Endothelial cell of umbilical vein (primary cell): ENCODE measurements at regions not wholly inside any gene's neighbourhood (a gene's known extent, or its start where the extent isn't known, plus 50 kb on each side); places are given as distances from the start of the nearest gene placed in this dataset.

Experiments used
- BruUV-seq: library from RNA; stranded (reverse); fragments of 400-500 nt; replicated peaks from 2 replicates; lab custom pipeline; 2021; lab: Mats Ljungman, UMichigan
- CTCF ChIA-PET: fragments of 300-600, 350-600 bp; sonication (Branson Sonifier 250); formaldehyde crosslinking; loops from one replicate; lab custom pipeline; 2021; ENCODE audit warnings: antibody characterized with exemption, inconsistent platforms; lab: Charles Lee
- POLR2A ChIA-PET: fragments of 300-600, 350-600 bp; sonication (Branson Sonifier 250); formaldehyde crosslinking; loops from one replicate; lab custom pipeline; 2021; ENCODE audit warnings: antibody characterized with exemption, inconsistent platforms; lab: Charles Lee
- DNase-seq: peaks from one replicate; pipeline ENCODE4 v3.0.0-alpha.2; 2011; ENCODE audit warnings: low read depth, low spot score
- FAIRE-seq: peaks from 2 replicates; lab custom pipeline; 2011; peaks lifted over from hg19 to GRCh38; lab: Jason Lieb, UNC
- H2AFZ ChIP-seq: 2 replicates; pipeline ENCODE4 v1.6.0; 2012; ENCODE audit warnings: low read depth, low read length, control low read depth, inconsistent platforms
- H3K27ac ChIP-seq: 2 replicates; pipeline ENCODE4 v1.5.1; 2011; ENCODE audit warnings: low read depth, mild to moderate bottlenecking, control low read depth, low read length, moderate library complexity; ENCODE audit not compliant: insufficient read depth
- H3K27me3 ChIP-seq, 2 experiments: 2 replicates each; pipeline versions ENCODE4 v1.6.0 to v1.6.1; 2011; ENCODE audit warnings: low read length in 2 of 2, mixed read lengths in 1 of 2; ENCODE audit not compliant: control insufficient read depth in 2 of 2, insufficient read depth in 2 of 2
- H3K36me3 ChIP-seq, 2 experiments: 2 replicates in 1 of 2; 3 replicates in 1 of 2; pipeline ENCODE4 v1.5.1; 2011; ENCODE audit warnings: low read length in 2 of 2, mild to moderate bottlenecking in 1 of 2, moderate library complexity in 1 of 2; ENCODE audit not compliant: control insufficient read depth in 2 of 2, insufficient read depth in 2 of 2; ENCODE audit errors: extremely low read depth in 1 of 2
- H3K4me1 ChIP-seq: 3 replicates; pipeline ENCODE4 v1.5.1; 2011; ENCODE audit warnings: mild to moderate bottlenecking, low read length; ENCODE audit not compliant: control insufficient read depth, insufficient read depth; ENCODE audit errors: extremely low read depth
- H3K4me2 ChIP-seq: 2 replicates; pipeline ENCODE4 v1.6.1; 2011; ENCODE audit warnings: low read length, control low read depth, mixed read lengths; ENCODE audit not compliant: insufficient read depth
- H3K4me3 ChIP-seq, 3 experiments: fragments of 200-600 bp in 1 of 3; sonication (generic), shearing (Covaris generic) in 1 of 3; replicated peaks in 1 of 3; 2 replicates each; pipeline ENCODE4 v1.5.1; 2011 to 2016; ENCODE audit warnings: control low read depth in 3 of 3, low read length in 3 of 3, mild to moderate bottlenecking in 2 of 3, inconsistent platforms in 1 of 3, low read depth in 1 of 3, moderate library complexity in 1 of 3; ENCODE audit not compliant: insufficient read depth in 1 of 3
- H3K79me2 ChIP-seq: 2 replicates; pipeline ENCODE4 v1.6.0; 2012; ENCODE audit warnings: low read length, inconsistent platforms; ENCODE audit not compliant: control insufficient read depth, insufficient read depth
- H3K9ac ChIP-seq: replicated peaks from 2 replicates; pipeline ENCODE3; 2011; ENCODE audit warnings: low read length, control low read depth; ENCODE audit not compliant: insufficient read depth; ENCODE audit errors: extremely low read depth
- H3K9me1 ChIP-seq: replicated peaks from 3 replicates; pipeline ENCODE4 v1.6.0; 2011; ENCODE audit warnings: mild to moderate bottlenecking, low read length; ENCODE audit not compliant: control insufficient read depth, insufficient read depth; ENCODE audit errors: extremely low read depth
- H3K9me3 ChIP-seq: replicated peaks from 2 replicates; pipeline ENCODE4 v1.5.1; 2012; ENCODE audit warnings: low read length, inconsistent platforms; ENCODE audit not compliant: control insufficient read depth, insufficient read depth
- H4K20me1 ChIP-seq: replicated peaks from 2 replicates; pipeline ENCODE3; 2011; ENCODE audit warnings: mild to moderate bottlenecking, low read length; ENCODE audit not compliant: control insufficient read depth, insufficient read depth; ENCODE audit errors: extremely low read depth
- EZH2 ChIP-seq: IDR thresholded peaks from 2 replicates; pipeline ENCODE4 v1.6.1; 2012; ENCODE audit warnings: borderline replicate concordance, low read depth, mild to moderate bottlenecking, moderate library complexity, low read length, inconsistent platforms; ENCODE audit not compliant: severe bottlenecking
- FOS ChIP-seq: IDR thresholded peaks from 2 replicates; pipeline ENCODE4 v1.6.1; 2011; ENCODE audit warnings: mild to moderate bottlenecking, low read length, moderate library complexity, borderline replicate concordance; ENCODE audit not compliant: insufficient read depth
- GATA2 ChIP-seq: IDR thresholded peaks from 2 replicates; pipeline ENCODE4 v1.7.0; 2011; ENCODE audit warnings: low read depth, mild to moderate bottlenecking, moderate library complexity, mixed read lengths, low read length; ENCODE audit not compliant: insufficient read length, insufficient read depth
- JUN ChIP-seq: IDR thresholded peaks from 2 replicates; pipeline ENCODE4 v1.6.1; 2011; ENCODE audit warnings: borderline replicate concordance, low read depth; ENCODE audit not compliant: insufficient read length, insufficient read depth
- MYC ChIP-seq: IDR thresholded peaks from one replicate; pipeline ENCODE4 v1.6.1; 2011; ENCODE audit warnings: mild to moderate bottlenecking, low read depth, low read length
- POLR2A ChIP-seq: IDR thresholded peaks from 2 replicates; pipeline ENCODE4 v1.6.1; 2012; ENCODE audit warnings: low read depth, mild to moderate bottlenecking, control low read depth, low read length
- POLR2AphosphoS5 ChIP-seq: IDR thresholded peaks from 2 replicates; pipeline ENCODE4 v1.6.1; 2012; ENCODE audit warnings: low read depth, mild to moderate bottlenecking, control low read depth, low read length, moderate library complexity; ENCODE audit not compliant: insufficient read depth
- dilution Hi-C: fragments of 300-500 bp; cut with MboI; formaldehyde crosslinking; loops from one replicate; pipeline ENCODE4 v1.15.0; 2019; ENCODE audit warnings: low sequenced_read_pairs; ENCODE audit not compliant: extremely low pct_ligation_motif_present
- intact Hi-C: fragments of 100-400 bp; cut with micrococcal nuclease; formaldehyde crosslinking; loops from one replicate; pipeline ENCODE4 v1.10.0; 2022
- TF ChIP-seq, protein P1 (sequence below), 2 donors: IDR thresholded peaks; 1 replicate in 1 of 2; 2 replicates in 1 of 2; pipeline ENCODE4 v1.5.1; 2011; ENCODE audit warnings: low read length in 2 of 2, mild to moderate bottlenecking in 2 of 2, moderate library complexity in 2 of 2, control low read depth in 1 of 2, inconsistent platforms in 1 of 2, low read depth in 1 of 2; ENCODE audit not compliant: insufficient read depth in 1 of 2; ENCODE audit errors: extremely low read depth in 1 of 2
- TF ChIP-seq, protein P2 (sequence below): IDR thresholded peaks from 2 replicates; pipeline ENCODE4 v1.6.1; 2011; ENCODE audit not compliant: insufficient read depth, insufficient read length

DNA sequence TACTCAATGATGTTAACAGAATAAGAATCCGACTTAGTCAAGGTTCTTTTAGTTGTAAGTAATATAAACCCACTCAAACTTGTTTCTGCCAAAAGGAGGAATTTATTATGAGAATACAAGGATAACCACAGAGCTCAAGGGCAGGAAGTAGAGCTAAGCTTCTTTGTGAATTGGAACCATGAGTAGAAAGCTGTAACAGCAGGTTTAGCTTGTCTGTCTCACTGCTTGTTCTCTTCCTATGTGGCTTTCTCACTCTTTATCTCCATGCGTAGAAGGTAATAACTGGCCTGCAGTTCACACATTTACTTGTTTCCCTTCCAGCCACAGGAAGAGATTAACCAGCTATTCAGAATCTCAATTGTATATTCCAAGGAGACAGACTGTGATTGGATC, 378.3 kb downstream of the PPP1R2C start:
- no TSS peak for BruUV-seq
- Histone ChIP-seq H3K4me1 (no peaks in the 10 kb centered on the region), H3K9me3 (no peaks in the 10 kb centered on the region), H3K27ac (no peak overlapping the region), H3K9me1 (no peaks in the 10 kb centered on the region), H3K4me2 (no peak overlapping the region), H2AFZ (no peak overlapping the region), H3K36me3 (no peaks in the 10 kb centered on the region), H3K27me3 (no peaks in the 10 kb centered on the region), H3K4me3 (no peak overlapping the region), H3K79me2 (no peaks in the 10 kb centered on the region), H4K20me1 (no peaks in the 10 kb centered on the region), H3K9ac (no peak overlapping the region)
- ChIA-PET POLR2A (no interaction called here), CTCF (no interaction called here)
- FAIRE-seq (no peak), DNase-seq (no peak)
- TF ChIP-seq POLR2A (no peak), POLR2AphosphoS5 (no peak), MYC (no peak), EZH2 (no peak), GATA2 (no peak), JUN (no peak), FOS (no peak)
- TF ChIP-seq, protein P1, sequence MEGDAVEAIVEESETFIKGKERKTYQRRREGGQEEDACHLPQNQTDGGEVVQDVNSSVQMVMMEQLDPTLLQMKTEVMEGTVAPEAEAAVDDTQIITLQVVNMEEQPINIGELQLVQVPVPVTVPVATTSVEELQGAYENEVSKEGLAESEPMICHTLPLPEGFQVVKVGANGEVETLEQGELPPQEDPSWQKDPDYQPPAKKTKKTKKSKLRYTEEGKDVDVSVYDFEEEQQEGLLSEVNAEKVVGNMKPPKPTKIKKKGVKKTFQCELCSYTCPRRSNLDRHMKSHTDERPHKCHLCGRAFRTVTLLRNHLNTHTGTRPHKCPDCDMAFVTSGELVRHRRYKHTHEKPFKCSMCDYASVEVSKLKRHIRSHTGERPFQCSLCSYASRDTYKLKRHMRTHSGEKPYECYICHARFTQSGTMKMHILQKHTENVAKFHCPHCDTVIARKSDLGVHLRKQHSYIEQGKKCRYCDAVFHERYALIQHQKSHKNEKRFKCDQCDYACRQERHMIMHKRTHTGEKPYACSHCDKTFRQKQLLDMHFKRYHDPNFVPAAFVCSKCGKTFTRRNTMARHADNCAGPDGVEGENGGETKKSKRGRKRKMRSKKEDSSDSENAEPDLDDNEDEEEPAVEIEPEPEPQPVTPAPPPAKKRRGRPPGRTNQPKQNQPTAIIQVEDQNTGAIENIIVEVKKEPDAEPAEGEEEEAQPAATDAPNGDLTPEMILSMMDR (IDR thresholded peaks at IDR 0.05; ENCODE audit: extremely low read depth in 1 of 2, insufficient read depth in 1 of 2, low read depth in 1 of 2, low read length in 2 of 2), result no peak
- TF ChIP-seq, protein P2, sequence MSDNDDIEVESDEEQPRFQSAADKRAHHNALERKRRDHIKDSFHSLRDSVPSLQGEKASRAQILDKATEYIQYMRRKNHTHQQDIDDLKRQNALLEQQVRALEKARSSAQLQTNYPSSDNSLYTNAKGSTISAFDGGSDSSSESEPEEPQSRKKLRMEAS, result no peak
- intact Hi-C loops (no loop called here), dilution Hi-C loops (no loop called here)
